T-cell (primary cell): ENCODE measurements at regions not wholly inside any gene's neighbourhood (a gene's known extent, or its start where the extent isn't known, plus 50 kb on each side); places are given as distances from the start of the nearest gene placed in this dataset.
"Not testable (repeated sequence)": the region's sequence is repeated elsewhere in the genome, so short reads cannot be mapped to it uniquely, and the experiment has no call there.

ENCODE experiments used
- ATAC-seq, 4 experiments: fragments of 200-7000 bp in 3 of 4; fragments of 150-1000 bp in 1 of 4; cut with Tn5 transposase; replicated peaks in 1 of 4; 1 replicate in 3 of 4; 2 replicates in 1 of 4; pipeline ENCODE4 v1.10.0; 2021; ENCODE audit warnings: moderate library complexity in 3 of 4, mild to moderate bottlenecking in 2 of 4, moderate number of reproducible peaks in 1 of 4
- CTCF ChIA-PET, 2 donors: fragments of 300-600 bp; sonication (Branson Sonifier 250); formaldehyde crosslinking; loops; one replicate each; lab custom pipeline; 2022; ENCODE audit warnings: antibody characterized with exemption in 2 of 2; lab: Charles Lee
- POLR2A ChIA-PET, 2 donors: fragments of 300-600 bp; sonication (Branson Sonifier 250); formaldehyde crosslinking; loops; one replicate each; lab custom pipeline; 2022; ENCODE audit warnings: antibody characterized with exemption in 2 of 2; lab: Charles Lee
- DNase-seq, 35 experiments: peaks; one replicate each; pipeline versions ENCODE4 v3.0.0 to v3.0.0-alpha.2; 2013 to 2023
- H3K27ac ChIP-seq: one replicate; pipeline ENCODE4 v1.5.1; 2013; ENCODE audit warnings: low read length
- H3K27me3 ChIP-seq, 2 experiments: replicated peaks in 1 of 2; 1 replicate in 1 of 2; 2 replicates in 1 of 2; pipeline versions ENCODE4 v1.6.1 to v1.7.0; 2013; ENCODE audit warnings: low read length in 1 of 2, mixed read lengths in 1 of 2; ENCODE audit not compliant: control insufficient read depth in 2 of 2, insufficient read depth in 2 of 2; ENCODE audit errors: extremely low read depth in 1 of 2
- H3K36me3 ChIP-seq, 2 donors: 1 replicate in 1 of 2; 2 replicates in 1 of 2; pipeline versions ENCODE4 v1.6.1 to v1.7.0; 2013; ENCODE audit warnings: low read length in 1 of 2; ENCODE audit not compliant: control insufficient read depth in 2 of 2, insufficient read depth in 1 of 2; ENCODE audit errors: extremely low read depth in 1 of 2
- H3K4me1 ChIP-seq, 2 experiments: 1 replicate in 1 of 2; 2 replicates in 1 of 2; pipeline versions ENCODE4 v1.6.1 to v1.7.0; 2013; ENCODE audit warnings: low read length in 2 of 2, mixed read lengths in 1 of 2; ENCODE audit not compliant: insufficient read depth in 2 of 2, control insufficient read depth in 1 of 2; ENCODE audit errors: extremely low read depth in 1 of 2
- H3K4me3 ChIP-seq, 2 donors: 1 replicate in 1 of 2; 2 replicates in 1 of 2; pipeline versions ENCODE4 v1.5.1 to v1.7.0; 2013; ENCODE audit warnings: mild to moderate bottlenecking in 2 of 2, low read length in 1 of 2, moderate library complexity in 1 of 2; ENCODE audit not compliant: control insufficient read depth in 1 of 2; ENCODE audit errors: extremely low read depth in 1 of 2
- H3K9me3 ChIP-seq: 2 replicates; pipeline ENCODE4 v1.7.0; 2013
- H3K27ac Mint-ChIP-seq, 2 donors: one replicate each; pipeline ENCODE4 v1.8.0; 2020 to 2021; ENCODE audit warnings: mild to moderate bottlenecking in 2 of 2, mixed read lengths in 2 of 2
- H3K27me3 Mint-ChIP-seq, 2 donors: one replicate each; pipeline ENCODE4 v1.8.0; 2021 to 2022; ENCODE audit warnings: mixed read lengths in 2 of 2
- H3K36me3 Mint-ChIP-seq: one replicate; pipeline ENCODE4 v1.8.0; 2021; ENCODE audit warnings: mixed read lengths
- H3K4me1 Mint-ChIP-seq, 3 donors: one replicate each; pipeline ENCODE4 v1.8.0; 2020 to 2022; ENCODE audit warnings: mixed read lengths in 3 of 3, mild to moderate bottlenecking in 1 of 3
- H3K4me3 Mint-ChIP-seq, 3 donors: one replicate each; pipeline ENCODE4 v1.8.0; 2020 to 2022; ENCODE audit warnings: mild to moderate bottlenecking in 3 of 3, mixed read lengths in 3 of 3, moderate library complexity in 3 of 3
- H3K9me3 Mint-ChIP-seq, 3 donors: one replicate each; pipeline ENCODE4 v1.8.0; 2020 to 2022; ENCODE audit warnings: mixed read lengths in 3 of 3
- WGBS: methylation state at CpG from one replicate; pipeline ENCODE4 v1.1.5; 2013; ENCODE audit warnings: missing lambda C conversion rate; ENCODE audit not compliant: insufficient coverage; 5-methylcytosine and 5-hydroxymethylcytosine counted together

DNA sequence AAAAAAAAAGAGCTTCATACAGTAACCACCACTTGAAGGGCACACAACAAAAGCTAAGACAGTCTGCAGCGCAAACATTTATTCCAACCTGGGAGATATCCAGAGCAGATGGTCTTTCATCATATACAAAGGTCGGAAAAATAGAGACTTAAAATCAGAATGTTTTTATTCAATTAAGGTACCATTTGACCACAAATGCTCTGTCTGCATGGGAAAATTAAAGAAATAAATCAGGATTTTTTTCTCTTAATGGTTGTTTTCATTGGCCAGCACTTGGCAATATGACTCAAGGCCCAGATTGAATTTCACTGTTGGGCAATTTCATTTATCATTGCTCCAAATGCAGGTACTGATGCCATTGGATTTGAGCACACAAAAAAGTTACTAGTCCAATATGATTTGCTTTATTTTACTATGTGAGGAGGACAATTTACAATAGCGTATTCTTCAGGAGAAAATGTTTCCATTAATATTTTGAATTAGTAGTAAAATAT is 145.9 kb upstream of the AGTR1 start:
- 100% methylated on average over 1 of the region's 3 CpGs for WGBS
- no peak for ATAC-seq
- no peaks in the 10 kb centered on the region for H3K27me3 Mint-ChIP-seq
- no peak overlapping the region for H3K4me3 Mint-ChIP-seq
- H3K27ac ChIP-seq, result no peak overlapping the region
- ChIA-PET CTCF (no interaction called here), POLR2A (no interaction called here)
- H3K4me1 ChIP-seq, result no peaks in the 10 kb centered on the region
- H3K36me3 Mint-ChIP-seq, result no peaks in the 10 kb centered on the region
- no peak overlapping the region for H3K27ac Mint-ChIP-seq
- no peaks in the 10 kb centered on the region for H3K27me3 ChIP-seq
- no peaks in the 10 kb centered on the region for H3K9me3 ChIP-seq
- H3K4me1 Mint-ChIP-seq, result no peaks in the 10 kb centered on the region
- peaks cover 0 to 8% (median 0%) of the 10 kb centered on the region in 3 donors for H3K9me3 Mint-ChIP-seq
- DNase-seq, result no peak
- no peak overlapping the region for H3K4me3 ChIP-seq
- H3K36me3 ChIP-seq, result no peaks in the 10 kb centered on the region

DNA sequence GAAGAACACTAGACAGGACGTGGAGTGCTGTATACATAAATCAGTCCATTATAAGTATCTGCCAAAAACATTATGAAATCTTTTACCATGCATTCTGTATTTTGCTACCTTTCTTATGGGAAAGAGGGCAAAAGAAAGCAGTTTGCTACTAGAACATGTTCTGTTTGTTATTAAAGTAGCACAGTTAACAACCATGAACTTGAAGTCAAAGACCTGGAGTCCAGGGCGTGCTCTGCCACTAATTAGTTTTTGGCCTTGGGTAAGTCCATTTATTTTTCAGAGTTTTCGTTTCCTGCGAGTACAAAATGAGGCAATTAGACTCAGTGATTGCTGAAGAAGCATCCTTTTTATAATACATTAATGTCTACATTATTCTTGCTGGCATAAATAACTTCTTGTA is 143.3 kb upstream of the AGTR1 start:
- WGBS, result no CpG with 5 or more reads among the region's 4 CpGs
- H3K27ac ChIP-seq, result no peak overlapping the region

DNA sequence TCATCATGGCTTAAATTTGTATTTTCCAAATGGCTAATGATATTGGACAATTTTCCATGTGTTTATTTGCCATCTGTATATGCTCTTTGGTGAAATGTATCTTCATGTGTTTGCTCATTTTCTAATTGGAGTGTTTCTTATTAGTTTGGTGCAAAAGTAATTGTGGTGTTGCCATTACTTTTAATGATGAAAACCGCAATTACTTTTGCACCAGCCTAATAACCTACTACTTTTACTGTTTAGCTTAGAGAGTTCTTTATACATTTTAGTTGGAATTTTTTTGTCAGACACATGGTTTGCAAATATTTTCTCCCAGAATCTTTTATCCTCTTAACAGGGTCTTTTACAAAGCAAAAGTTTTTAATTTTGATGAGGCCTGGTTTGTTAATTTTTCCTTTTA is 141.0 kb upstream of the AGTR1 start:
- no peaks in the 10 kb centered on the region for H3K27me3 ChIP-seq

More for the DNA sequence above, 143.3 kb upstream of the AGTR1 start:
- H3K4me1 Mint-ChIP-seq, result no peaks in the 10 kb centered on the region
- no peaks in the 10 kb centered on the region for H3K36me3 ChIP-seq
- H3K36me3 Mint-ChIP-seq, result no peaks in the 10 kb centered on the region
- H3K4me1 ChIP-seq, result no peaks in the 10 kb centered on the region
- no peak for ATAC-seq
- H3K27ac Mint-ChIP-seq, result no peak overlapping the region
- H3K9me3 ChIP-seq, result no peaks in the 10 kb centered on the region
- no peak overlapping the region for H3K4me3 Mint-ChIP-seq
- DNase-seq, result no peak
- POLR2A ChIA-PET, result no interaction called here
- H3K9me3 Mint-ChIP-seq, result peaks cover 0 to 8% (median 0%) of the 10 kb centered on the region in 3 donors
- no peaks in the 10 kb centered on the region for H3K27me3 Mint-ChIP-seq
- CTCF ChIA-PET, result no interaction called here
- no peak overlapping the region for H3K4me3 ChIP-seq
- no peaks in the 10 kb centered on the region for H3K27me3 ChIP-seq

DNA sequence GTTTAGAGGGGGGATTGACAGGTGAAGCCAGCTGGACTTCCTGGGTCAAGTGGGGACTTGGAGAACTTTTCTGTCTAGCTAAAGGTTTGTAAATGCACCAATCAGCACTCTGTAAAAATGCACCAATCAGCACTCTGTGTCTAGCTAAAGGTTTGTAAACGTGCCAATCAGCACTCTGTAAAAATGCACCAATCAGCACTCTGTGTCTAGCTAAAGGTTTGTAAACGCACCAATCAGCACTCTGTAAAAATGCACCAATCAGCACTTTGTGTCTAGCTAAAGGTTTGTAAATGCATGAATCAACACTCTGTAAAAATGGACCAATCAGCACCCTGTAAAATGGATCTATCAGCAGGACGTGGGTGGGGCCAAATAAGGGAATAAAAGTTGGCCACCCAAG is 120.1 kb upstream of the AGTR1 start:
- not testable (repeated sequence) for H3K27ac ChIP-seq, H3K9me3 ChIP-seq

More for the DNA sequence above, 141.0 kb upstream of the AGTR1 start:
- Histone ChIP-seq H3K4me3 (no peak overlapping the region), H3K27ac (no peak overlapping the region), H3K4me1 (no peaks in the 10 kb centered on the region), H3K36me3 (no peaks in the 10 kb centered on the region), H3K9me3 (no peaks in the 10 kb centered on the region)
- DNase-seq (no peak), ATAC-seq (no peak)
- no peaks in the 10 kb centered on the region for H3K27me3 Mint-ChIP-seq
- no peak overlapping the region for H3K27ac Mint-ChIP-seq
- no CpG with 5 or more reads among the region's 1 CpG for WGBS
- H3K36me3 Mint-ChIP-seq, result no peaks in the 10 kb centered on the region
- ChIA-PET CTCF (no interaction called here), POLR2A (no interaction called here)
- H3K9me3 Mint-ChIP-seq, result peaks cover 1 to 6% (median 5%) of the 10 kb centered on the region in 3 donors
- H3K4me3 Mint-ChIP-seq, result no peak overlapping the region
- no peaks in the 10 kb centered on the region for H3K4me1 Mint-ChIP-seq

DNA sequence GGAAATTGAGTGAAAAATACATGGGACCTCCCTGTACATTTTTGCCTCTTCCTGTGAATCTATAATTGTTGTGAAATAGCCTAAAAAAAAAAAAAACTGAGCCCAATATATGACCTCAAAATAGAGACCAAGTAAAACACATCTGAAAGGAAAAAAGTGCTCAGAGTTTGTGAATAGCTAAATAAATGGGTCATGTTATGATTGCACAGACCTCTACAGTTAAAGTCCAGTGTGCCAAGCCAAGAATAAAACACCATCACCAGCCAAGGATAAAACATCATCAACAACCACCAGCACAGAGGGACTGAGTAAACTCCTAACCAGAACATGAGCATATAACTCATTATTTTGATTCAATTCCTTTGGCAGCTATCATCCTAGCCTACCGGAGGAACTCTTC is 115.6 kb upstream of the AGTR1 start:
- DNase-seq (no peak), ATAC-seq (no peak)
- CTCF ChIA-PET, result no interaction called here
- no peak overlapping the region for H3K27ac Mint-ChIP-seq
- no peaks in the 10 kb centered on the region for H3K27me3 ChIP-seq
- no peaks in the 10 kb centered on the region for H3K36me3 ChIP-seq
- 100% methylated on average over 1 of the region's 1 CpG for WGBS
- no peak overlapping the region for H3K4me3 ChIP-seq
- no peaks in the 10 kb centered on the region for H3K27me3 Mint-ChIP-seq
- H3K4me1 ChIP-seq, result no peaks in the 10 kb centered on the region
- no peaks in the 10 kb centered on the region for H3K9me3 ChIP-seq
- no peak overlapping the region for H3K4me3 Mint-ChIP-seq
- H3K36me3 Mint-ChIP-seq, result no peaks in the 10 kb centered on the region
- H3K4me1 Mint-ChIP-seq, result no peaks in the 10 kb centered on the region
- POLR2A ChIA-PET, result no interaction called here
- no peak overlapping the region for H3K27ac ChIP-seq
- peaks cover 4 to 5% (median 4%) of the 10 kb centered on the region in 3 donors for H3K9me3 Mint-ChIP-seq

More for the DNA sequence above, 120.1 kb upstream of the AGTR1 start:
- POLR2A ChIA-PET, H3K36me3 Mint-ChIP-seq, H3K27ac Mint-ChIP-seq, H3K4me1 Mint-ChIP-seq, H3K27me3 Mint-ChIP-seq, DNase-seq, H3K36me3 ChIP-seq, H3K4me3 Mint-ChIP-seq, H3K4me3 ChIP-seq, CTCF ChIA-PET, H3K27me3 ChIP-seq, ATAC-seq, H3K4me1 ChIP-seq: not testable (repeated sequence)
- WGBS, result 40% methylated on average over 1 of the region's 3 CpGs
- peaks cover 4 to 13% (median 7%) of the 10 kb centered on the region in 3 donors for H3K9me3 Mint-ChIP-seq

DNA sequence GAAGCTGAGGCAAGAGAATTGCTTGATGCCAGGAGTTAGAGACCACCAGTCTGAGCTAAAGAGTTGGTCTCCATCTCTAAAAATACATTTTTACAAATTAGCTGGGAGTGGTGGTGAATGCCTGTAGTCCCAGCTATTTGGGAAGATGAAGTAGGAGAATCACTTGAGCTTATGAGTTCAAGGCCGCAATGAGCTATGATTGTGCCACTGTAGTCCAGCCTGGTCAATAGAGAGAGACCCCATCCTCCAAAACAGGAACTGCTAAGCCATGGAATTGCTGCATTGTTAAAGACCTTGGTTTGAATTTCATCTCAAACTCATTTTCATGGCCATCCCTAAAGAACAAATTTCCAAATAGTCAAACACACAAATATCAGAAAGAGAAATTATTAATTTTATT is 113.9 kb upstream of the AGTR1 start:
- Mint-ChIP-seq H3K27ac (no peak overlapping the region), H3K4me3 (no peak overlapping the region), H3K27me3 (no peaks in the 10 kb centered on the region), H3K9me3 (peaks cover under 1 to 6% (median 2%) of the 10 kb centered on the region in 3 donors), H3K36me3 (no peaks in the 10 kb centered on the region), H3K4me1 (no peaks in the 10 kb centered on the region)
- WGBS, result no CpG with 5 or more reads among the region's 1 CpG
- Histone ChIP-seq H3K4me3 (no peak overlapping the region), H3K27ac (no peak overlapping the region), H3K4me1 (no peaks in the 10 kb centered on the region), H3K36me3 (no peaks in the 10 kb centered on the region), H3K9me3 (no peaks in the 10 kb centered on the region), H3K27me3 (no peaks in the 10 kb centered on the region)
- ChIA-PET POLR2A (no interaction called here), CTCF (no interaction called here)
- ATAC-seq (no peak), DNase-seq (no peak)

DNA sequence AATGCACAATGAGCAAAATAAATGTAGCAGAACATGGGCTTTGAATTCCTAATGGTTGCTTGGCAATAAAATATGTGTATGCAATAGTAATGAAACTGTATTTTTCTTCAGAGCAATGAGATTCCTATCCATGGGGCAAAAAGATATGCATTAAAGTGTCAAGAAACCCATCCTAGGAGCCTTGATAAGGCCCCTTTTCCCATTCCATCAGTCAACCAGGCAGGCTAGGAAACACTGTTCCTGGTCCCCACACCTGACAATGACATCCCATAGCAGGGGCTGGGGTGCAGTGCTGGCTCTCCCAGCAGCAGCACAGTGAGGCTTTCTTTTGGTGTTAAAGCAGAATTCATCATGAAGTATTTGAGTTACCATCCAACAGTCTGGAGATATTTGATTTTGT is 113.3 kb upstream of the AGTR1 start:
- Histone ChIP-seq H3K4me3 (no peak overlapping the region), H3K27me3 (no peaks in the 10 kb centered on the region), H3K36me3 (no peaks in the 10 kb centered on the region), H3K9me3 (no peaks in the 10 kb centered on the region), H3K27ac (no peak overlapping the region), H3K4me1 (no peaks in the 10 kb centered on the region)
- ChIA-PET CTCF (no interaction called here), POLR2A (no interaction called here)
- Mint-ChIP-seq H3K27ac (no peak overlapping the region), H3K9me3 (peaks cover 0 to 5% (median 0%) of the 10 kb centered on the region in 3 donors), H3K4me3 (no peak overlapping the region), H3K4me1 (no peaks in the 10 kb centered on the region), H3K27me3 (no peaks in the 10 kb centered on the region), H3K36me3 (no peaks in the 10 kb centered on the region)
- DNase-seq (no peak), ATAC-seq (no peak)
